SK-N-SH (cell line): ENCODE measurements at regions not wholly inside any gene's neighbourhood (a gene's known extent, or its start where the extent isn't known, plus 50 kb on each side); places are given as distances from the start of the nearest gene placed in this dataset.

Experiments used
- CTCF ChIP-seq: fragments of 200-600 bp; sonication (generic); IDR thresholded peaks from 2 replicates; pipeline ENCODE4 v1.6.1; 2017; ENCODE audit warnings: antibody characterized with exemption, mild to moderate bottlenecking, moderate library complexity
- FOXJ3 ChIP-seq: sonication (generic); formaldehyde crosslinking; IDR thresholded peaks from 2 replicates; pipeline ENCODE4 v1.5.1; 2020; ENCODE audit warnings: mild to moderate bottlenecking, missing genetic modification reagents
- JUND ChIP-seq: IDR thresholded peaks from 2 replicates; pipeline ENCODE4 v1.4.0; 2012
- NRF1 ChIP-seq: IDR thresholded peaks from 2 replicates; pipeline ENCODE4 v1.6.1; 2012; ENCODE audit warnings: low read depth, mild to moderate bottlenecking, low read length
- POLR2AphosphoS5 ChIP-seq: IDR thresholded peaks from 2 replicates; pipeline ENCODE4 v1.6.1; 2012; ENCODE audit warnings: low read depth, low read length
- TCF12 ChIP-seq: IDR thresholded peaks from 2 replicates; pipeline ENCODE4 v1.4.0; 2012
- YY1 ChIP-seq: IDR thresholded peaks from 2 replicates; pipeline ENCODE4 v1.4.0; 2012; ENCODE audit warnings: low read depth, mild to moderate bottlenecking
- TF ChIP-seq, protein P1 (sequence below): fragments of 150-350 bp; IDR thresholded peaks from 2 replicates; pipeline ENCODE4 v1.6.1; 2017; ENCODE audit warnings: antibody characterized with exemption, low read length, low read depth, borderline replicate concordance

DNA sequence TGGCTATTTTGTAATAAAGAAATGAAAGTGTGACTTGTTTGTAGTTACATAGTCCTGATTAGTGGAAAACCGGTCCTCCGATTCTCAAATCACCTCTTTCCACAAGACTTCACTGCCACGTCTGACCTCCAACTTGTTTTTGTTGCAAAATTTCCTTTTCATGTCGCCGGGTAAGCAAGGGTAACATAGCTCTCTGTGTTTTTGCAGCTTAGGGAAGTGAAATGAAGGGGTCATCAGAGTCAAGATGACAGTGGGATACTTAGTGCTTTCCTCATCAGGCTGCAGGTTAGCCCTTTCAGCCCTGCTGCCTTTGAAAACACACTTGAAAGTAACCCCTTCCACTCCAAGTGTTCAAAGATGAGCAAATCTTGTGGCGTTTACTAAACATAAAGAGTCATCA, 217.9 kb downstream of the USP25 start:
- no peak for TF ChIP-seq POLR2AphosphoS5
- no peak for TF ChIP-seq CTCF
- TF ChIP-seq FOXJ3 (CRISPR knock-in tag): no peak
- TF ChIP-seq, protein P1, sequence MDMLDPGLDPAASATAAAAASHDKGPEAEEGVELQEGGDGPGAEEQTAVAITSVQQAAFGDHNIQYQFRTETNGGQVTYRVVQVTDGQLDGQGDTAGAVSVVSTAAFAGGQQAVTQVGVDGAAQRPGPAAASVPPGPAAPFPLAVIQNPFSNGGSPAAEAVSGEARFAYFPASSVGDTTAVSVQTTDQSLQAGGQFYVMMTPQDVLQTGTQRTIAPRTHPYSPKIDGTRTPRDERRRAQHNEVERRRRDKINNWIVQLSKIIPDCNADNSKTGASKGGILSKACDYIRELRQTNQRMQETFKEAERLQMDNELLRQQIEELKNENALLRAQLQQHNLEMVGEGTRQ: no peak
- no peak for TF ChIP-seq TCF12
- TF ChIP-seq JUND: no peak
- TF ChIP-seq NRF1: no peak
- no peak for TF ChIP-seq YY1
